SU-DHL-6 (cell line): ENCODE measurements at regions not wholly inside any gene's neighbourhood (a gene's known extent, or its start where the extent isn't known, plus 50 kb on each side); places are given as distances from the start of the nearest gene placed in this dataset.

Experiments
- H2AFZ ChIP-seq: fragments of 200-600 bp; sonication (generic); 2 replicates; pipeline ENCODE4 v1.6.1; 2014; ENCODE audit warnings: low read depth, mild to moderate bottlenecking, moderate library complexity, mixed read lengths, antibody characterized with exemption, low read length; ENCODE audit not compliant: severe bottlenecking
- H3F3A ChIP-seq: fragments of 200-600 bp; shearing (Covaris generic); 2 replicates; pipeline ENCODE4 v1.6.0; 2016; ENCODE audit warnings: antibody characterized with exemption, mild to moderate bottlenecking; ENCODE audit not compliant: insufficient read depth
- H3K27ac ChIP-seq: fragments of 200-600 bp; sonication (generic); 2 replicates; pipeline ENCODE4 v1.5.1; 2016; ENCODE audit warnings: low read depth, mild to moderate bottlenecking, low read length, moderate library complexity, mixed read lengths
- H3K27me3 ChIP-seq: fragments of 200-600 bp; sonication (generic), shearing (Covaris generic); 2 replicates; pipeline ENCODE4 v1.6.0; 2014; ENCODE audit warnings: mild to moderate bottlenecking, low read length
- H3K36me3 ChIP-seq: fragments of 200-600 bp; sonication (generic); 2 replicates; pipeline ENCODE4 v1.6.1; 2014; ENCODE audit warnings: mild to moderate bottlenecking, low read length, mixed read lengths
- H3K4me2 ChIP-seq: fragments of 300-600, 200-600 bp; shearing (Covaris generic), sonication (generic); 2 replicates; pipeline ENCODE4 v1.6.0; 2014; ENCODE audit warnings: low read length, low read depth, mild to moderate bottlenecking; ENCODE audit not compliant: poor library complexity, severe bottlenecking
- H3K4me3 ChIP-seq: fragments of 200-600 bp; sonication (generic); 2 replicates; pipeline ENCODE4 v1.5.1; 2014; ENCODE audit warnings: antibody characterized with exemption, low read length, mild to moderate bottlenecking, mixed read lengths; ENCODE audit not compliant: insufficient read depth, poor library complexity, severe bottlenecking
- H3K79me2 ChIP-seq: fragments of 200-600 bp; sonication (generic); 2 replicates; pipeline ENCODE4 v1.6.1; 2014; ENCODE audit warnings: mild to moderate bottlenecking, low read length, moderate library complexity; ENCODE audit not compliant: insufficient read depth
- H3K9ac ChIP-seq: fragments of 200-600 bp; sonication (generic); 2 replicates; pipeline ENCODE4 v1.7.0; 2014; ENCODE audit warnings: mild to moderate bottlenecking, low read length
- H3K9me2 ChIP-seq: fragments of 200-600 bp; sonication (generic); replicated peaks from 2 replicates; pipeline ENCODE4 v1.6.1; 2014; ENCODE audit warnings: low read length; ENCODE audit not compliant: insufficient read depth
- H3K9me3 ChIP-seq: fragments of 200-600 bp; sonication (generic); 2 replicates; pipeline ENCODE4 v1.6.1; 2014; ENCODE audit warnings: low read length, mixed read lengths; ENCODE audit not compliant: insufficient read depth
- H4K20me1 ChIP-seq: fragments of 200-600 bp; sonication (generic); 2 replicates; pipeline ENCODE4 v1.6.1; 2014; ENCODE audit warnings: low read depth, mild to moderate bottlenecking, antibody characterized with exemption, low read length, moderate library complexity, mixed read lengths
- CTCF ChIP-seq: fragments of 200-600 bp; sonication (generic); IDR thresholded peaks from one replicate; pipeline ENCODE4 v1.5.1; 2017; ENCODE audit warnings: antibody characterized with exemption, mild to moderate bottlenecking, low read length, moderate library complexity; ENCODE audit not compliant: insufficient read depth, poor library complexity, severe bottlenecking
- EZH2phosphoT487 ChIP-seq: fragments of 200-600 bp; sonication (generic), shearing (Covaris generic); conservative IDR thresholded peaks from 2 replicates; pipeline ENCODE4 v1.6.1; 2018; ENCODE audit warnings: mild to moderate bottlenecking, antibody characterized with exemption, low read length, moderate library complexity, mixed read lengths

GRCh38 chr7:131648491-131648890 lies 92.1 kb upstream of the PODXL start:
- H3K4me3 ChIP-seq: no peak overlapping the region
- TF ChIP-seq EZH2phosphoT487 (no peak), CTCF (no peak)
- H3K79me2 ChIP-seq: no peaks in the 10 kb centered on the region
- no peaks in the 10 kb centered on the region for H3F3A ChIP-seq
- no peak overlapping the region for H3K4me2 ChIP-seq
- no peaks in the 10 kb centered on the region for H3K27me3 ChIP-seq
- no peaks in the 10 kb centered on the region for H4K20me1 ChIP-seq
- no peak overlapping the region for H3K27ac ChIP-seq
- H3K9me3 ChIP-seq: no peaks in the 10 kb centered on the region
- H3K9me2 ChIP-seq: no peaks in the 10 kb centered on the region
- no peaks in the 10 kb centered on the region for H3K36me3 ChIP-seq
- H3K9ac ChIP-seq: no peak overlapping the region
- H2AFZ ChIP-seq: no peak overlapping the region

- H3K36me3 ChIP-seq: no peaks in the 10 kb centered on the region
- no peaks in the 10 kb centered on the region for H3K27me3 ChIP-seq
- H3K4me2 ChIP-seq: no peak overlapping the region
- H3K27ac ChIP-seq: no peak overlapping the region
- H3K9me2 ChIP-seq: no peaks in the 10 kb centered on the region
- no peaks in the 10 kb centered on the region for H4K20me1 ChIP-seq
- no peak overlapping the region for H3K9ac ChIP-seq
- H3K9me3 ChIP-seq: no peaks in the 10 kb centered on the region
- no peak overlapping the region for H3K4me3 ChIP-seq
- H3K79me2 ChIP-seq: no peaks in the 10 kb centered on the region
- no peak overlapping the region for H2AFZ ChIP-seq
- no peaks in the 10 kb centered on the region for H3F3A ChIP-seq
- TF ChIP-seq EZH2phosphoT487 (no peak), CTCF (no peak)
Observed at GRCh38 chr7:131646203-131646602, 89.8 kb upstream of the PODXL start.

GRCh38 chr7:131642429-131642828 lies 86.0 kb upstream of the PODXL start:
- no peaks in the 10 kb centered on the region for H3F3A ChIP-seq
- no peaks in the 10 kb centered on the region for H3K79me2 ChIP-seq
- no peak overlapping the region for H3K9ac ChIP-seq
- H3K27me3 ChIP-seq: no peaks in the 10 kb centered on the region
- no peak overlapping the region for H3K27ac ChIP-seq
- H3K4me2 ChIP-seq: no peak overlapping the region
- H2AFZ ChIP-seq: no peak overlapping the region
- no peaks in the 10 kb centered on the region for H3K9me2 ChIP-seq
- H3K9me3 ChIP-seq: no peaks in the 10 kb centered on the region
- no peaks in the 10 kb centered on the region for H3K36me3 ChIP-seq
- no peak overlapping the region for H3K4me3 ChIP-seq
- H4K20me1 ChIP-seq: no peaks in the 10 kb centered on the region
- TF ChIP-seq EZH2phosphoT487 (no peak), CTCF (no peak)

GRCh38 chr7:131640686-131641085 lies 84.3 kb upstream of the PODXL start:
- H3K27me3 ChIP-seq: no peaks in the 10 kb centered on the region
- no peak for TF ChIP-seq EZH2phosphoT487
- no peak for TF ChIP-seq CTCF
- no peak overlapping the region for H3K9ac ChIP-seq
- no peak overlapping the region for H2AFZ ChIP-seq
- H3K9me2 ChIP-seq: no peaks in the 10 kb centered on the region
- H4K20me1 ChIP-seq: no peaks in the 10 kb centered on the region
- no peak overlapping the region for H3K27ac ChIP-seq
- H3K36me3 ChIP-seq: no peaks in the 10 kb centered on the region
- no peaks in the 10 kb centered on the region for H3F3A ChIP-seq
- H3K4me3 ChIP-seq: no peak overlapping the region
- H3K79me2 ChIP-seq: no peaks in the 10 kb centered on the region
- no peaks in the 10 kb centered on the region for H3K9me3 ChIP-seq
- H3K4me2 ChIP-seq: no peak overlapping the region
